A673 (cell line): ENCODE measurements at regions not wholly inside any gene's neighbourhood (a gene's known extent, or its start where the extent isn't known, plus 50 kb on each side); places are given as distances from the start of the nearest gene placed in this dataset.
"Not testable (repeated sequence)": the region's sequence is repeated elsewhere in the genome, so short reads cannot be mapped to it uniquely, and the experiment has no call there.

Experiments
- BruUV-seq: library from RNA; stranded (reverse); fragments of 400-500 nt; replicated peaks from 2 replicates; lab custom pipeline; 2021; lab: Mats Ljungman, UMichigan
- CTCF ChIA-PET: fragments of 300-600 bp; sonication (Branson Sonifier 250); formaldehyde crosslinking; loops from one replicate; lab custom pipeline; 2022; ENCODE audit warnings: antibody characterized with exemption; lab: Charles Lee
- POLR2A ChIA-PET: fragments of 300-600 bp; sonication (Branson Sonifier 250); formaldehyde crosslinking; loops from one replicate; lab custom pipeline; 2022; ENCODE audit warnings: antibody characterized with exemption; ENCODE audit not compliant: low non-redundant PET; lab: Charles Lee
- DNase-seq: peaks from one replicate; pipeline ENCODE4 v3.0.0-alpha.2; 2015; ENCODE audit warnings: low spot score
- H3K27ac ChIP-seq: fragments of 200-600 bp; sonication (generic); 2 replicates; pipeline ENCODE4 v1.5.1; 2016; ENCODE audit warnings: mixed run types, low read depth, mild to moderate bottlenecking, mixed read lengths, antibody characterized with exemption, low read length; ENCODE audit not compliant: poor library complexity, severe bottlenecking
- H3K27me3 ChIP-seq: fragments of 200-600 bp; sonication (generic); replicated peaks from 2 replicates; pipeline ENCODE4 v1.6.1; 2017; ENCODE audit warnings: mixed run types, low read depth, mild to moderate bottlenecking, mixed read lengths, antibody characterized with exemption, low read length; ENCODE audit not compliant: insufficient read depth, poor library complexity
- H3K36me3 ChIP-seq: fragments of 200-600 bp; sonication (generic); 2 replicates; pipeline ENCODE4 v1.6.1; 2016; ENCODE audit warnings: mixed run types, mild to moderate bottlenecking, mixed read lengths, antibody characterized with exemption, low read length; ENCODE audit not compliant: insufficient read depth, poor library complexity, severe bottlenecking
- H3K4me1 ChIP-seq: fragments of 200-600 bp; sonication (generic); 2 replicates; pipeline ENCODE4 v1.6.1; 2017; ENCODE audit warnings: mixed run types, mild to moderate bottlenecking, mixed read lengths, antibody characterized with exemption, low read length; ENCODE audit not compliant: insufficient read depth, poor library complexity, severe bottlenecking
- H3K4me3 ChIP-seq: fragments of 200-600 bp; sonication (generic); 2 replicates; pipeline ENCODE4 v1.5.1; 2016; ENCODE audit warnings: low read depth, mixed run types, mild to moderate bottlenecking, mixed read lengths, low read length; ENCODE audit not compliant: poor library complexity, severe bottlenecking
- H3K9me3 ChIP-seq: fragments of 200-600 bp; sonication (generic); 2 replicates; pipeline ENCODE4 v1.6.1; 2016; ENCODE audit warnings: mixed run types, low read depth, mild to moderate bottlenecking, mixed read lengths, antibody characterized with exemption, low read length; ENCODE audit not compliant: poor library complexity, severe bottlenecking
- intact Hi-C: fragments of 100-400 bp; cut with micrococcal nuclease; formaldehyde crosslinking; loops from one replicate; pipeline ENCODE4 v1.10.0; 2022; ENCODE audit not compliant: unreplicated experiment

- intact Hi-C loops, POLR2A ChIA-PET, DNase-seq, BruUV-seq, H3K4me1 ChIP-seq, H3K9me3 ChIP-seq, H3K27me3 ChIP-seq, H3K27ac ChIP-seq, H3K36me3 ChIP-seq, H3K4me3 ChIP-seq, CTCF ChIA-PET: not testable (repeated sequence)
Observed at GRCh38 chr3:198139037-198139436, 179.0 kb downstream of the LMLN start.

GRCh38 chr3:198139513-198140167, 179.6 kb downstream of the LMLN start:
- H3K27me3 ChIP-seq, H3K27ac ChIP-seq, DNase-seq, H3K4me3 ChIP-seq, H3K36me3 ChIP-seq, POLR2A ChIA-PET, intact Hi-C loops, BruUV-seq, H3K9me3 ChIP-seq, CTCF ChIA-PET, H3K4me1 ChIP-seq: not testable (repeated sequence)

GRCh38 chr3:198143300-198144137, 183.5 kb downstream of the LMLN start:
- H3K27me3 ChIP-seq, DNase-seq, H3K4me1 ChIP-seq, BruUV-seq, intact Hi-C loops, H3K36me3 ChIP-seq, H3K27ac ChIP-seq, H3K9me3 ChIP-seq, H3K4me3 ChIP-seq, POLR2A ChIA-PET, CTCF ChIA-PET: not testable (repeated sequence)

- intact Hi-C loops, H3K36me3 ChIP-seq, H3K4me3 ChIP-seq, BruUV-seq, POLR2A ChIA-PET, CTCF ChIA-PET, DNase-seq, H3K4me1 ChIP-seq, H3K9me3 ChIP-seq, H3K27me3 ChIP-seq, H3K27ac ChIP-seq: not testable (repeated sequence)
Observed at GRCh38 chr3:198145231-198145784, 185.3 kb downstream of the LMLN start.

- H3K27me3 ChIP-seq, DNase-seq, H3K9me3 ChIP-seq, intact Hi-C loops, H3K27ac ChIP-seq, H3K4me1 ChIP-seq, BruUV-seq, POLR2A ChIA-PET, H3K4me3 ChIP-seq, CTCF ChIA-PET, H3K36me3 ChIP-seq: not testable (repeated sequence)
Observed at GRCh38 chr3:198146070-198146469, 186.1 kb downstream of the LMLN start.

- DNase-seq, H3K27me3 ChIP-seq, H3K27ac ChIP-seq, H3K4me3 ChIP-seq, BruUV-seq, H3K4me1 ChIP-seq, intact Hi-C loops, CTCF ChIA-PET, POLR2A ChIA-PET, H3K9me3 ChIP-seq, H3K36me3 ChIP-seq: not testable (repeated sequence)
Observed at GRCh38 chr3:198146559-198147164, 186.6 kb downstream of the LMLN start.

- DNase-seq, H3K4me3 ChIP-seq, H3K36me3 ChIP-seq, H3K27ac ChIP-seq, CTCF ChIA-PET, H3K4me1 ChIP-seq, POLR2A ChIA-PET, intact Hi-C loops, H3K27me3 ChIP-seq, H3K9me3 ChIP-seq, BruUV-seq: not testable (repeated sequence)
Observed at GRCh38 chr3:198147213-198147612, 187.2 kb downstream of the LMLN start.
